ENCODE measurements at regions not wholly inside any gene's neighbourhood (a gene's known extent, or its start where the extent isn't known, plus 50 kb on each side); places are given as distances from the start of the nearest gene placed in this dataset.

GRCh38 chr4:108531461-108531860 lies 88.9 kb upstream of the RPL34 start:
- Histone ChIP-seq H3K4me2 (ENCODE audit: low read depth, low read length, poor library complexity, severe bottlenecking) (no peak overlapping the region), H3K36me3 (ENCODE audit: low read length) (no peaks in the 10 kb centered on the region), H3F3A (ENCODE audit: insufficient read depth) (no peaks in the 10 kb centered on the region), H4K20me1 (ENCODE audit: low read depth, low read length) (no peaks in the 10 kb centered on the region), H3K9me2 (replicated peaks; ENCODE audit: insufficient read depth, low read length) (no peaks in the 10 kb centered on the region), H3K27me3 (ENCODE audit: low read length) (no peaks in the 10 kb centered on the region), H2AFZ (ENCODE audit: low read depth, low read length, severe bottlenecking) (no peak overlapping the region), H3K9ac (ENCODE audit: low read length) (no peak overlapping the region), H3K4me3 (ENCODE audit: insufficient read depth, low read length, poor library complexity, severe bottlenecking) (no peak overlapping the region), H3K9me3 (ENCODE audit: insufficient read depth, low read length) (no peaks in the 10 kb centered on the region), H3K27ac (ENCODE audit: low read depth, low read length) (no peak overlapping the region), H3K79me2 (ENCODE audit: insufficient read depth, low read length) (no peaks in the 10 kb centered on the region)
- TF ChIP-seq EZH2phosphoT487 (conservative IDR thresholded peaks at IDR 0.05; ENCODE audit: low read length) (no peak), CTCF (IDR thresholded peaks at IDR 0.05; ENCODE audit: insufficient read depth, low read length, poor library complexity, severe bottlenecking) (no peak)

- Histone ChIP-seq H3K9ac (ENCODE audit: low read length) (no peak overlapping the region), H3K9me3 (ENCODE audit: insufficient read depth, low read length) (no peaks in the 10 kb centered on the region), H2AFZ (ENCODE audit: low read depth, low read length, severe bottlenecking) (no peak overlapping the region)
Observed at GRCh38 chr4:108529984-108530905, 90.1 kb upstream of the RPL34 start.

GRCh38 chr4:108529102-108529501 lies 91.3 kb upstream of the RPL34 start:
- no peaks in the 10 kb centered on the region for H3K79me2 ChIP-seq (ENCODE audit: insufficient read depth, low read length)
- H4K20me1 ChIP-seq (ENCODE audit: low read depth, low read length) = no peaks in the 10 kb centered on the region
- no peaks in the 10 kb centered on the region for H3F3A ChIP-seq (ENCODE audit: insufficient read depth)
- no peak overlapping the region for H3K27ac ChIP-seq (ENCODE audit: low read depth, low read length)
- H3K9me2 ChIP-seq (replicated peaks; ENCODE audit: insufficient read depth, low read length) = no peaks in the 10 kb centered on the region
- no peaks in the 10 kb centered on the region for H3K27me3 ChIP-seq (ENCODE audit: low read length)
- H3K9ac ChIP-seq (ENCODE audit: low read length) = no peak overlapping the region
- H3K4me2 ChIP-seq (ENCODE audit: low read depth, low read length, poor library complexity, severe bottlenecking) = no peak overlapping the region
- TF ChIP-seq EZH2phosphoT487 (conservative IDR thresholded peaks at IDR 0.05; ENCODE audit: low read length) (no peak), CTCF (IDR thresholded peaks at IDR 0.05; ENCODE audit: insufficient read depth, low read length, poor library complexity, severe bottlenecking) (no peak)
- no peak overlapping the region for H2AFZ ChIP-seq (ENCODE audit: low read depth, low read length, severe bottlenecking)
- H3K4me3 ChIP-seq (ENCODE audit: insufficient read depth, low read length, poor library complexity, severe bottlenecking) = no peak overlapping the region
- no peaks in the 10 kb centered on the region for H3K36me3 ChIP-seq (ENCODE audit: low read length)
- no peaks in the 10 kb centered on the region for H3K9me3 ChIP-seq (ENCODE audit: insufficient read depth, low read length)

More at GRCh38 chr4:108529984-108530905, 90.1 kb upstream of the RPL34 start:
- Histone ChIP-seq H3K27me3 (ENCODE audit: low read length) (no peaks in the 10 kb centered on the region), H3K27ac (ENCODE audit: low read depth, low read length) (no peak overlapping the region), H3K79me2 (ENCODE audit: insufficient read depth, low read length) (no peaks in the 10 kb centered on the region), H3F3A (ENCODE audit: insufficient read depth) (no peaks in the 10 kb centered on the region), H3K4me3 (ENCODE audit: insufficient read depth, low read length, poor library complexity, severe bottlenecking) (no peak overlapping the region), H3K36me3 (ENCODE audit: low read length) (no peaks in the 10 kb centered on the region), H4K20me1 (ENCODE audit: low read depth, low read length) (no peaks in the 10 kb centered on the region), H3K4me2 (ENCODE audit: low read depth, low read length, poor library complexity, severe bottlenecking) (no peak overlapping the region), H3K9me2 (replicated peaks; ENCODE audit: insufficient read depth, low read length) (no peaks in the 10 kb centered on the region)
- TF ChIP-seq CTCF (IDR thresholded peaks at IDR 0.05; ENCODE audit: insufficient read depth, low read length, poor library complexity, severe bottlenecking) (no peak), EZH2phosphoT487 (conservative IDR thresholded peaks at IDR 0.05; ENCODE audit: low read length) (no peak)

Measured in SU-DHL-6 (cell line).